Body of pancreas (tissue), 4 donors: ENCODE measurements at regions not wholly inside any gene's neighbourhood (a gene's known extent, or its start where the extent isn't known, plus 50 kb on each side); places are given as distances from the start of the nearest gene placed in this dataset.

Experiments
- POLR2A ChIP-seq, 3 donors: fragments of 450-650 bp; IDR thresholded peaks; one replicate each; pipeline ENCODE4 v1.6.1; 2016; ENCODE audit warnings: antibody characterized with exemption in 3 of 3, mild to moderate bottlenecking in 2 of 3
- TF ChIP-seq, protein P1 (sequence below), 7 experiments: fragments of 450-650 bp in 4 of 7; fragments of 200-600 bp in 3 of 7; sonication (generic) in 3 of 7; IDR thresholded peaks; one replicate each; pipeline ENCODE4 v1.5.1; 2016 to 2019; ENCODE audit warnings: antibody characterized with exemption in 7 of 7

DNA sequence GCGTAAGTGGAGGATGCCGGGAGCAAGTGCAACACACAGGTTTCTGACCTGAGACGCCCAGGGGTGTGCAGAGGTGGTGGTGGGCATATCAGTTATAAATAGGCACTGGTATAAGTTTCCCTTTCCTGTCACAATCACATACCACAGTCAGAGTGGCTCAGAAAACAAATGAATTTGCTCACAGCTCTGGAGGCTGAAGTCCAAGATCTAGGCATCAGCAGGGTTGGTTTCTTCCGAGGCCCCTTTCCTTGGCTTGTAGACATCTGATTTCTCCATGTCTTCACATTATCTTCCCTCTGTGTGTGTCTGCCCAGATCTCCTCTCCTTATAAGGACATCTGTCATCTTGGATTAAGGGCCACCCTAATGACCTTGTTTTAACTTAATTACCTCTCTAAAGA is 250.5 kb upstream of the TNRC6C start:
- TF ChIP-seq, protein P1, sequence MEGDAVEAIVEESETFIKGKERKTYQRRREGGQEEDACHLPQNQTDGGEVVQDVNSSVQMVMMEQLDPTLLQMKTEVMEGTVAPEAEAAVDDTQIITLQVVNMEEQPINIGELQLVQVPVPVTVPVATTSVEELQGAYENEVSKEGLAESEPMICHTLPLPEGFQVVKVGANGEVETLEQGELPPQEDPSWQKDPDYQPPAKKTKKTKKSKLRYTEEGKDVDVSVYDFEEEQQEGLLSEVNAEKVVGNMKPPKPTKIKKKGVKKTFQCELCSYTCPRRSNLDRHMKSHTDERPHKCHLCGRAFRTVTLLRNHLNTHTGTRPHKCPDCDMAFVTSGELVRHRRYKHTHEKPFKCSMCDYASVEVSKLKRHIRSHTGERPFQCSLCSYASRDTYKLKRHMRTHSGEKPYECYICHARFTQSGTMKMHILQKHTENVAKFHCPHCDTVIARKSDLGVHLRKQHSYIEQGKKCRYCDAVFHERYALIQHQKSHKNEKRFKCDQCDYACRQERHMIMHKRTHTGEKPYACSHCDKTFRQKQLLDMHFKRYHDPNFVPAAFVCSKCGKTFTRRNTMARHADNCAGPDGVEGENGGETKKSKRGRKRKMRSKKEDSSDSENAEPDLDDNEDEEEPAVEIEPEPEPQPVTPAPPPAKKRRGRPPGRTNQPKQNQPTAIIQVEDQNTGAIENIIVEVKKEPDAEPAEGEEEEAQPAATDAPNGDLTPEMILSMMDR (IDR thresholded peaks at IDR 0.05): no peak
- TF ChIP-seq POLR2A (IDR thresholded peaks at IDR 0.05): no peak
